ENCODE measurements at regions not wholly inside any gene's neighbourhood (a gene's known extent, or its start where the extent isn't known, plus 50 kb on each side); places are given as distances from the start of the nearest gene placed in this dataset.

DNA sequence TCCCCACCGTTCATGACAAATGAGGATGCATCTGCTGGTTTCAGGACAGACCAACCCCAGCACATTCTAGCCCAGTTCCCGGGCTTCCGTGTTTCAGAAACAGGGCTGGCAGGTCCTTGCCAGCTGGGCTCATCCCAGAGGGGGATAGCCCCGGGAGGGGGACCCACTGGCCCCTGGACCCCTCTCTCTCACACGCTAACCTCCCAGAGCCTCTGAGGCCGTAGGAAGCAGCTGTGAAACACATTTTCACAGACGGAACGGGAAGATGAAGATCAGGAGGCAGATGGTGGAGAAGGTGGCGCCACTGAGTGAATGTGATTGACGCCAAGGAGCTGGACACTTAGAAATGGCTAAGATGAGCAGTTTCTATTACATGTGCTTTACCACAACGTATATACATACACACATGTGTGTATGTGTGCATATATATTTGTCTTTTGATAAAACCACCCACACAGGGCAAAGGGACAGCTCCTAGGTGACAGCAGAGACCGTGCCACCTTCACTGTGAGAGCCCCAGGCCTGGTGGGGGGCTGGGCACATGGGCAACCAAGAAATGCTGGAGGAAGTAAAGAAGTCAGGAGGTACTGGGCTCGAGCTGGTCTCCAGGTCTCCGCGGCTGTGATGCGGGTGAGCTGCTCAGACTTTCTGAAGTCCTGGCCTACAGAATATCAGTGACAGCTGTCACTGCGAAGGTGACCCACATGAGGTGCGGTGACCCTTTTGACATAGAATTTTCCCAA, 168.6 kb upstream of the IQSEC1 start:
- no peak for DNase-seq
- H3K4me3 ChIP-seq, result no peak overlapping the region
- 86 to 93% methylated on average over 15 to 18 of the region's 18 CpGs for WGBS, 2 donors
- H3K9me3 ChIP-seq, result no peaks in the 10 kb centered on the region
- no peaks in the 10 kb centered on the region for H3K27me3 ChIP-seq
- no peaks in the 10 kb centered on the region for H3K36me3 ChIP-seq (ENCODE audit: low read depth, missing control alignments)
- intact Hi-C loops (cut with DNase I; ENCODE audit: low total_unique reads), result no loop called here
- no peak overlapping the region for H3K27ac ChIP-seq
- TF ChIP-seq POLR2A (IDR thresholded peaks at IDR 0.05), result no peak
- TF ChIP-seq, protein P1, sequence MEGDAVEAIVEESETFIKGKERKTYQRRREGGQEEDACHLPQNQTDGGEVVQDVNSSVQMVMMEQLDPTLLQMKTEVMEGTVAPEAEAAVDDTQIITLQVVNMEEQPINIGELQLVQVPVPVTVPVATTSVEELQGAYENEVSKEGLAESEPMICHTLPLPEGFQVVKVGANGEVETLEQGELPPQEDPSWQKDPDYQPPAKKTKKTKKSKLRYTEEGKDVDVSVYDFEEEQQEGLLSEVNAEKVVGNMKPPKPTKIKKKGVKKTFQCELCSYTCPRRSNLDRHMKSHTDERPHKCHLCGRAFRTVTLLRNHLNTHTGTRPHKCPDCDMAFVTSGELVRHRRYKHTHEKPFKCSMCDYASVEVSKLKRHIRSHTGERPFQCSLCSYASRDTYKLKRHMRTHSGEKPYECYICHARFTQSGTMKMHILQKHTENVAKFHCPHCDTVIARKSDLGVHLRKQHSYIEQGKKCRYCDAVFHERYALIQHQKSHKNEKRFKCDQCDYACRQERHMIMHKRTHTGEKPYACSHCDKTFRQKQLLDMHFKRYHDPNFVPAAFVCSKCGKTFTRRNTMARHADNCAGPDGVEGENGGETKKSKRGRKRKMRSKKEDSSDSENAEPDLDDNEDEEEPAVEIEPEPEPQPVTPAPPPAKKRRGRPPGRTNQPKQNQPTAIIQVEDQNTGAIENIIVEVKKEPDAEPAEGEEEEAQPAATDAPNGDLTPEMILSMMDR (IDR thresholded peaks at IDR 0.05), result no peak
- H3K4me1 ChIP-seq, result no peaks in the 10 kb centered on the region

DNA sequence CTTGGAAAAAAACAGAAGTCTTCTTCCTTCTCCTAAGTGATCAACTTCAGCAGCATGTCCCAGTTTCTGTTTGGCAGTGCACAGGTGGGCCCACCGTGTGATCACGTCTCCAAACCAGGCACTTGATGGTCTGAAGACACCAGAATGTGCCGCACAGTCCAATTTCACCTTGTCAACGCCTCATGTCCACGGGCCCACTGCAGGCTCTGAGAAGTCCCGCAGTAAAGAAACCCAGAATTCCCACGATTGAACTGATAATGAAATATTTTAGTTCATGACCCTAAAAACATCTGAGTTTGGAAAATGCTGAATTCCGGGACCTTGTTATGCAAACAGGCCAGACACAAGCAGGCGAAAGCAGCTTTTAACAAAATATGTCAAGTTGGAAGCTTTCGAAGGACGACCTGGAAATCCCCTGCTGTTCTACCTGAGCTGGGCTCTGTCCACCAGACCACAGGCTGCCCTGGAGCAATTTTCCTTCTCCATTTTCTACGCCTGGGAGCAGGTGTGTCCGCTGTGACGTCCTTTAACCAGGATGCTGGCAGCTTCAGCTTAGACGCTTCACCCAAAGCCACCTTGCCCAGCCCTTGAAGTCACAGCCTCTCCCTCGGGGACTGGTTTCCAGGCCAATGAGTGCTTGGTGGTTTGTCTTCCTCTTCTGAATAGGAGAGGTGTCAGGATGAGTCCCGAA, 167.8 kb upstream of the IQSEC1 start:
- H3K27ac ChIP-seq, result no peak overlapping the region
- H3K4me1 ChIP-seq, result peaks cover 3% of the 10 kb centered on the region
- no peaks in the 10 kb centered on the region for H3K9me3 ChIP-seq
- intact Hi-C loops (cut with DNase I; ENCODE audit: low total_unique reads), result no loop called here
- no peaks in the 10 kb centered on the region for H3K27me3 ChIP-seq
- no peak for TF ChIP-seq POLR2A (IDR thresholded peaks at IDR 0.05)
- TF ChIP-seq, protein P1 (IDR thresholded peaks at IDR 0.05), result no peak
- no peaks in the 10 kb centered on the region for H3K36me3 ChIP-seq (ENCODE audit: low read depth, missing control alignments)
- no peak for DNase-seq
- no peak overlapping the region for H3K4me3 ChIP-seq
- WGBS, 2 donors, result 90 to 91% methylated on average over 15 to 17 of the region's 17 CpGs

DNA sequence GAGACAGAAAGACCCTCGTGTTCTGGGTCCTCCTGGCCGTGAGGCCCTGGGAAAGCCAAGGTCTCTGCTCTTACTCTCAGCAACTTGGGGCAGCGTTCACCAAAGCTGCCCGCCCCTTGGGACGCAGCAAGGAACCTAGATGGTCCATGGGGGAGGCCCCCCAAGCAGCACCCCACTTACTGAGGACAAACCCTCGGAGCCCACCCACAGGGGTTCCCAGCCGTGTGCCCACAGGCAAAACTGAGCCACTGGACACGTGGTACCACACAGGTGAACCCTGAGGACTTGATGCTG, 166.2 kb upstream of the IQSEC1 start:
- TF ChIP-seq POLR2A (IDR thresholded peaks at IDR 0.05), result no peak
- TF ChIP-seq, protein P1 (IDR thresholded peaks at IDR 0.05), result no peak
- Histone ChIP-seq H3K27ac (no peak overlapping the region), H3K4me1 (peaks cover 7% of the 10 kb centered on the region), H3K4me3 (no peak overlapping the region), H3K27me3 (no peaks in the 10 kb centered on the region), H3K36me3 (ENCODE audit: low read depth, missing control alignments) (no peaks in the 10 kb centered on the region), H3K9me3 (no peaks in the 10 kb centered on the region)
- WGBS, 2 donors, result 93 to 100% methylated on average over 2 to 8 of the region's 8 CpGs
- DNase-seq, result no peak
- intact Hi-C loops (cut with DNase I; ENCODE audit: low total_unique reads), result no loop called here

DNA sequence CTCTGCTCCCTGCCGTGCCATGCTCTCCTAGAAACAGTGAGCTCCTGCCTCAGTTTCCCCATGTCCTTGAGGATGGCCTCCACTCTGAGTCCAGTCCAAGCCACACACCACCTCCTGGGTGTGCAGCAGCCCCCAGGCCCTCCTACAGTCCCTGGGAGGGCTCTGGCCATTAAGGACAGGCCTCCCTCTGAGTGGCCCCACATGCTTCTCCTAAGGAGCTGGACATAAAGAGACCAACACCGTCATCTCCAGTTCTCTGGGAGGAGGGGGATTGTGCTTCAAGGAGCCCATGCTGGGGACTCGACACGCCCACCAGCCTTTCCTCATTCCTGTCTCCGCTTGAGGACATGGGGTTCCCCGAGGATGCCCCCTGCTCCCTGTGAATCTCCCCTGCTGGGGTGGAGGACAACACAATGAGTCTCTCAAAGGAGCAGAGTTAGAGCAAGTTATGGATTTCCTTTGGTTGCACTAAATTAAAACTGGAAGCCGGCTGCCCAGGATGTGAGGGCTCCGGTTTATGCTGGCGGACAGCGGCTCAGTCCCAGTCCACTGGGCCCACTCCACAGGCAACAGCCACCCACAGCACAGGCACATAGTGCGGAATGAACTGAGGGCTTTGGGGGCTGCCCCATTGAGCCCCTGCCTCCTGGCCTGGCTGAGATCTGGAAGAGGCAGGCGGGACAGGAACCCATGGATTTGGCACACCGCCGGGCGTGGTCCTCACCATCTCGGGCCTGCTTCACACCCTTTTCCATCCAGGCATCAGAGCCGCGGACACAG, 165.6 kb upstream of the IQSEC1 start:
- no peaks in the 10 kb centered on the region for H3K36me3 ChIP-seq (ENCODE audit: low read depth, missing control alignments)

More for the DNA sequence above, 165.6 kb upstream of the IQSEC1 start:
- DNase-seq, result no peak
- H3K27me3 ChIP-seq, result no peaks in the 10 kb centered on the region
- H3K4me3 ChIP-seq, result no peak overlapping the region
- 89 to 93% methylated on average over 6 to 18 of the region's 18 CpGs for WGBS, 2 donors
- H3K27ac ChIP-seq, result no peak overlapping the region
- peaks cover 7% of the 10 kb centered on the region for H3K4me1 ChIP-seq
- intact Hi-C loops (cut with DNase I; ENCODE audit: low total_unique reads), result no loop called here
- no peaks in the 10 kb centered on the region for H3K9me3 ChIP-seq
- TF ChIP-seq, protein P1 (IDR thresholded peaks at IDR 0.05), result no peak
- TF ChIP-seq POLR2A (IDR thresholded peaks at IDR 0.05), result no peak

All from testis (tissue), 2 donors.